ENCODE measurements at regions not wholly inside any gene's neighbourhood (a gene's known extent, or its start where the extent isn't known, plus 50 kb on each side); places are given as distances from the start of the nearest gene placed in this dataset.

GRCh38 chr20:43365691-43366090 lies 92.0 kb upstream of the SRSF6 start:
- H3K4me1 ChIP-seq (ENCODE audit: control insufficient read depth, insufficient read depth, low read depth, low read length): no peaks in the 10 kb centered on the region
- H2BK5ac ChIP-seq (ENCODE audit: low read depth, low read length, poor library complexity, severe bottlenecking): no peak overlapping the region
- no peak overlapping the region for H4K91ac ChIP-seq (ENCODE audit: low read length)
- no peak overlapping the region for H2AK5ac ChIP-seq (ENCODE audit: low read length, severe bottlenecking)
- H3K23ac ChIP-seq (ENCODE audit: low read length in 2 of 2): no peak overlapping the region
- H4K8ac ChIP-seq (ENCODE audit: low read length): no peak overlapping the region
- no peaks in the 10 kb centered on the region for H3K9me3 ChIP-seq (ENCODE audit: control insufficient read depth, low read length)
- no peak overlapping the region for H3K14ac ChIP-seq (ENCODE audit: low read length in 2 of 2)
- H2BK12ac ChIP-seq (ENCODE audit: low read length in 2 of 2): no peak overlapping the region
- no peaks in the 10 kb centered on the region for H3K36me3 ChIP-seq (ENCODE audit: control insufficient read depth in 1 of 2, insufficient read depth in 2 of 2, low read depth in 1 of 2, low read length in 2 of 2)
- H3K27ac ChIP-seq (ENCODE audit: low read length, poor library complexity, severe bottlenecking): no peak overlapping the region
- no peak overlapping the region for H3K18ac ChIP-seq (ENCODE audit: low read depth in 1 of 2, low read length in 2 of 2)
- H3K27me3 ChIP-seq (ENCODE audit: control insufficient read depth in 1 of 2, insufficient read depth in 1 of 2, low read length in 2 of 2): no peaks in the 10 kb centered on the region
- no peak overlapping the region for H3K4me3 ChIP-seq (ENCODE audit: insufficient read depth in 1 of 2, low read depth in 1 of 2, low read length in 2 of 2)
- no peaks in the 10 kb centered on the region for H3K79me1 ChIP-seq (replicated peaks; ENCODE audit: low read length, poor library complexity, severe bottlenecking)
- H2BK120ac ChIP-seq (ENCODE audit: low read depth, low read length): no peak overlapping the region
- no peak overlapping the region for H3K4ac ChIP-seq (ENCODE audit: low read depth in 1 of 2, low read length in 2 of 2)
- no peak overlapping the region for H2BK15ac ChIP-seq (ENCODE audit: low read depth, poor library complexity, severe bottlenecking)
- no peak overlapping the region for H2AFZ ChIP-seq (ENCODE audit: low read depth, low read length)
- DNase-seq: no peak
- no peak overlapping the region for H3K4me2 ChIP-seq (ENCODE audit: low read length, poor library complexity, severe bottlenecking)
- no peak overlapping the region for H3K9ac ChIP-seq (ENCODE audit: low read length)
- 69% methylated on average over 10 of the region's 10 CpGs for WGBS

DNA sequence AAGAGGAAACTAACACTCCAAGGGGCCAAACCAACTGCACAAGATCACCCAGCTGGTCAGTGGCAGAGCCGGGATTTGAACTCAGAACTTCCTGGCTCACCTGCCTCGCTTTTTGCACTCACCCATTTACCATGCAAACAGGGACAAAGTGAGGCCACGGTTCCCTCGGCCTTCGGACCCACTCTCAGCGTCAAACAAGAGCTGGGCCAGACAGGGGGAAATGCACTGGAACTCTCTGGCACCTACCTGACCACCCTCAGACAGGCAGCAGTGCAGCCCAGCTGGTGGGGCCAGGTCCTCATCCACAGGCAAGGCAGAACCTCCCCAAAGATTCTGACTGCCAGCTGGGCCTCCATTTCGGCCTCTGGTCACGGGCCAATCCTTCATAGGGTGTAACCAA lies 93.7 kb upstream of the SRSF6 start:
- no peak overlapping the region for H2AK5ac ChIP-seq (ENCODE audit: low read length, severe bottlenecking)
- no peak overlapping the region for H3K27ac ChIP-seq (ENCODE audit: low read length, poor library complexity, severe bottlenecking)
- H2BK120ac ChIP-seq (ENCODE audit: low read depth, low read length): no peak overlapping the region
- no peak overlapping the region for H4K91ac ChIP-seq (ENCODE audit: low read length)
- no peak overlapping the region for H3K9ac ChIP-seq (ENCODE audit: low read length)
- no peaks in the 10 kb centered on the region for H3K27me3 ChIP-seq (ENCODE audit: control insufficient read depth in 1 of 2, insufficient read depth in 1 of 2, low read length in 2 of 2)
- no peak overlapping the region for H3K4me2 ChIP-seq (ENCODE audit: low read length, poor library complexity, severe bottlenecking)
- no peaks in the 10 kb centered on the region for H3K79me1 ChIP-seq (replicated peaks; ENCODE audit: low read length, poor library complexity, severe bottlenecking)
- whole genome bisulfite sequencing: 66% methylated on average over 8 of the region's 8 CpGs
- H4K8ac ChIP-seq (ENCODE audit: low read length): no peak overlapping the region
- no peak overlapping the region for H2BK12ac ChIP-seq (ENCODE audit: low read length in 2 of 2)
- no peak overlapping the region for H2BK15ac ChIP-seq (ENCODE audit: low read depth, poor library complexity, severe bottlenecking)
- no peak overlapping the region for H3K23ac ChIP-seq (ENCODE audit: low read length in 2 of 2)
- H3K4ac ChIP-seq (ENCODE audit: low read depth in 1 of 2, low read length in 2 of 2): no peak overlapping the region
- H2AFZ ChIP-seq (ENCODE audit: low read depth, low read length): no peak overlapping the region
- H3K4me1 ChIP-seq (ENCODE audit: control insufficient read depth, insufficient read depth, low read depth, low read length): no peaks in the 10 kb centered on the region
- DNase-seq: no peak
- H3K36me3 ChIP-seq (ENCODE audit: control insufficient read depth in 1 of 2, insufficient read depth in 2 of 2, low read depth in 1 of 2, low read length in 2 of 2): no peaks in the 10 kb centered on the region
- no peaks in the 10 kb centered on the region for H3K9me3 ChIP-seq (ENCODE audit: control insufficient read depth, low read length)
- H3K18ac ChIP-seq (ENCODE audit: low read depth in 1 of 2, low read length in 2 of 2): no peak overlapping the region
- H3K4me3 ChIP-seq (ENCODE audit: insufficient read depth in 1 of 2, low read depth in 1 of 2, low read length in 2 of 2): no peak overlapping the region
- no peak overlapping the region for H3K14ac ChIP-seq (ENCODE audit: low read length in 2 of 2)
- H2BK5ac ChIP-seq (ENCODE audit: low read depth, low read length, poor library complexity, severe bottlenecking): no peak overlapping the region

- Histone ChIP-seq H3K36me3 (ENCODE audit: control insufficient read depth in 1 of 2, insufficient read depth in 2 of 2, low read depth in 1 of 2, low read length in 2 of 2) (no peaks in the 10 kb centered on the region), H2AK5ac (ENCODE audit: low read length, severe bottlenecking) (no peak overlapping the region), H3K4me1 (ENCODE audit: control insufficient read depth, insufficient read depth, low read depth, low read length) (no peaks in the 10 kb centered on the region), H3K4ac (ENCODE audit: low read depth in 1 of 2, low read length in 2 of 2) (no peak overlapping the region), H3K4me2 (ENCODE audit: low read length, poor library complexity, severe bottlenecking) (no peak overlapping the region), H3K4me3 (ENCODE audit: insufficient read depth in 1 of 2, low read depth in 1 of 2, low read length in 2 of 2) (no peak overlapping the region), H2BK5ac (ENCODE audit: low read depth, low read length, poor library complexity, severe bottlenecking) (no peak overlapping the region), H3K23ac (ENCODE audit: low read length in 2 of 2) (no peak overlapping the region), H2BK12ac (ENCODE audit: low read length in 2 of 2) (no peak overlapping the region), H3K79me1 (replicated peaks; ENCODE audit: low read length, poor library complexity, severe bottlenecking) (no peaks in the 10 kb centered on the region), H3K14ac (ENCODE audit: low read length in 2 of 2) (no peak overlapping the region), H3K9me3 (ENCODE audit: control insufficient read depth, low read length) (peaks cover 3% of the 10 kb centered on the region), H2BK15ac (ENCODE audit: low read depth, poor library complexity, severe bottlenecking) (no peak overlapping the region), H3K27me3 (ENCODE audit: control insufficient read depth in 1 of 2, insufficient read depth in 1 of 2, low read length in 2 of 2) (no peaks in the 10 kb centered on the region), H3K9ac (ENCODE audit: low read length) (no peak overlapping the region), H3K27ac (ENCODE audit: low read length, poor library complexity, severe bottlenecking) (no peak overlapping the region), H2AFZ (ENCODE audit: low read depth, low read length) (no peak overlapping the region), H2BK120ac (ENCODE audit: low read depth, low read length) (no peak overlapping the region), H4K8ac (ENCODE audit: low read length) (no peak overlapping the region), H3K18ac (ENCODE audit: low read depth in 1 of 2, low read length in 2 of 2) (no peak overlapping the region), H4K91ac (ENCODE audit: low read length) (no peak overlapping the region)
- no peak for DNase-seq
- WGBS: 77% methylated on average over 13 of the region's 13 CpGs
These were observed 94.2 kb upstream of the SRSF6 start for GRCh38 chr20:43363506-43363905.

- no peak overlapping the region for H2BK12ac ChIP-seq (ENCODE audit: low read length in 2 of 2)
- no peak overlapping the region for H4K91ac ChIP-seq (ENCODE audit: low read length)
- no peak overlapping the region for H4K8ac ChIP-seq (ENCODE audit: low read length)
- no peak overlapping the region for H2BK5ac ChIP-seq (ENCODE audit: low read depth, low read length, poor library complexity, severe bottlenecking)
- 78% methylated on average over 4 of the region's 4 CpGs for WGBS
- no peak overlapping the region for H3K4me3 ChIP-seq (ENCODE audit: insufficient read depth in 1 of 2, low read depth in 1 of 2, low read length in 2 of 2)
- H2AK5ac ChIP-seq (ENCODE audit: low read length, severe bottlenecking): no peak overlapping the region
- H3K36me3 ChIP-seq (ENCODE audit: control insufficient read depth in 1 of 2, insufficient read depth in 2 of 2, low read depth in 1 of 2, low read length in 2 of 2): no peaks in the 10 kb centered on the region
- peaks cover 6% of the 10 kb centered on the region for H3K9me3 ChIP-seq (ENCODE audit: control insufficient read depth, low read length)
- no peak overlapping the region for H3K9ac ChIP-seq (ENCODE audit: low read length)
- H2BK120ac ChIP-seq (ENCODE audit: low read depth, low read length): no peak overlapping the region
- H3K23ac ChIP-seq (ENCODE audit: low read length in 2 of 2): no peak overlapping the region
- no peak overlapping the region for H2BK15ac ChIP-seq (ENCODE audit: low read depth, poor library complexity, severe bottlenecking)
- H3K79me1 ChIP-seq (replicated peaks; ENCODE audit: low read length, poor library complexity, severe bottlenecking): no peaks in the 10 kb centered on the region
- no peaks in the 10 kb centered on the region for H3K4me1 ChIP-seq (ENCODE audit: control insufficient read depth, insufficient read depth, low read depth, low read length)
- no peak overlapping the region for H3K18ac ChIP-seq (ENCODE audit: low read depth in 1 of 2, low read length in 2 of 2)
- DNase-seq: no peak
- no peak overlapping the region for H3K4ac ChIP-seq (ENCODE audit: low read depth in 1 of 2, low read length in 2 of 2)
- H3K14ac ChIP-seq (ENCODE audit: low read length in 2 of 2): no peak overlapping the region
- no peak overlapping the region for H2AFZ ChIP-seq (ENCODE audit: low read depth, low read length)
- no peak overlapping the region for H3K4me2 ChIP-seq (ENCODE audit: low read length, poor library complexity, severe bottlenecking)
- no peaks in the 10 kb centered on the region for H3K27me3 ChIP-seq (ENCODE audit: control insufficient read depth in 1 of 2, insufficient read depth in 1 of 2, low read length in 2 of 2)
- no peak overlapping the region for H3K27ac ChIP-seq (ENCODE audit: low read length, poor library complexity, severe bottlenecking)
These were observed 96.2 kb upstream of the SRSF6 start for GRCh38 chr20:43361526-43361925.
